T-cell (primary cell): ENCODE measurements at regions not wholly inside any gene's neighbourhood (a gene's known extent, or its start where the extent isn't known, plus 50 kb on each side); places are given as distances from the start of the nearest gene placed in this dataset.

Experiments
- ATAC-seq, 4 experiments: fragments of 200-7000 bp in 3 of 4; fragments of 150-1000 bp in 1 of 4; cut with Tn5 transposase; replicated peaks in 1 of 4; 1 replicate in 3 of 4; 2 replicates in 1 of 4; pipeline ENCODE4 v1.10.0; 2021; ENCODE audit warnings: moderate library complexity in 3 of 4, mild to moderate bottlenecking in 2 of 4, moderate number of reproducible peaks in 1 of 4
- CTCF ChIA-PET, 2 donors: fragments of 300-600 bp; sonication (Branson Sonifier 250); formaldehyde crosslinking; loops; one replicate each; lab custom pipeline; 2022; ENCODE audit warnings: antibody characterized with exemption in 2 of 2; lab: Charles Lee
- POLR2A ChIA-PET, 2 donors: fragments of 300-600 bp; sonication (Branson Sonifier 250); formaldehyde crosslinking; loops; one replicate each; lab custom pipeline; 2022; ENCODE audit warnings: antibody characterized with exemption in 2 of 2; lab: Charles Lee
- DNase-seq, 35 experiments: peaks; one replicate each; pipeline versions ENCODE4 v3.0.0 to v3.0.0-alpha.2; 2013 to 2023
- H3K27ac ChIP-seq: one replicate; pipeline ENCODE4 v1.5.1; 2013; ENCODE audit warnings: low read length
- H3K27me3 ChIP-seq, 2 experiments: replicated peaks in 1 of 2; 1 replicate in 1 of 2; 2 replicates in 1 of 2; pipeline versions ENCODE4 v1.6.1 to v1.7.0; 2013; ENCODE audit warnings: low read length in 1 of 2, mixed read lengths in 1 of 2; ENCODE audit not compliant: control insufficient read depth in 2 of 2, insufficient read depth in 2 of 2; ENCODE audit errors: extremely low read depth in 1 of 2
- H3K36me3 ChIP-seq, 2 donors: 1 replicate in 1 of 2; 2 replicates in 1 of 2; pipeline versions ENCODE4 v1.6.1 to v1.7.0; 2013; ENCODE audit warnings: low read length in 1 of 2; ENCODE audit not compliant: control insufficient read depth in 2 of 2, insufficient read depth in 1 of 2; ENCODE audit errors: extremely low read depth in 1 of 2
- H3K4me1 ChIP-seq, 2 experiments: 1 replicate in 1 of 2; 2 replicates in 1 of 2; pipeline versions ENCODE4 v1.6.1 to v1.7.0; 2013; ENCODE audit warnings: low read length in 2 of 2, mixed read lengths in 1 of 2; ENCODE audit not compliant: insufficient read depth in 2 of 2, control insufficient read depth in 1 of 2; ENCODE audit errors: extremely low read depth in 1 of 2
- H3K4me3 ChIP-seq, 2 donors: 1 replicate in 1 of 2; 2 replicates in 1 of 2; pipeline versions ENCODE4 v1.5.1 to v1.7.0; 2013; ENCODE audit warnings: mild to moderate bottlenecking in 2 of 2, low read length in 1 of 2, moderate library complexity in 1 of 2; ENCODE audit not compliant: control insufficient read depth in 1 of 2; ENCODE audit errors: extremely low read depth in 1 of 2
- H3K9me3 ChIP-seq: 2 replicates; pipeline ENCODE4 v1.7.0; 2013
- H3K27ac Mint-ChIP-seq, 2 donors: one replicate each; pipeline ENCODE4 v1.8.0; 2020 to 2021; ENCODE audit warnings: mild to moderate bottlenecking in 2 of 2, mixed read lengths in 2 of 2
- H3K27me3 Mint-ChIP-seq, 2 donors: one replicate each; pipeline ENCODE4 v1.8.0; 2021 to 2022; ENCODE audit warnings: mixed read lengths in 2 of 2
- H3K36me3 Mint-ChIP-seq: one replicate; pipeline ENCODE4 v1.8.0; 2021; ENCODE audit warnings: mixed read lengths
- H3K4me1 Mint-ChIP-seq, 3 donors: one replicate each; pipeline ENCODE4 v1.8.0; 2020 to 2022; ENCODE audit warnings: mixed read lengths in 3 of 3, mild to moderate bottlenecking in 1 of 3
- H3K4me3 Mint-ChIP-seq, 3 donors: one replicate each; pipeline ENCODE4 v1.8.0; 2020 to 2022; ENCODE audit warnings: mild to moderate bottlenecking in 3 of 3, mixed read lengths in 3 of 3, moderate library complexity in 3 of 3
- H3K9me3 Mint-ChIP-seq, 3 donors: one replicate each; pipeline ENCODE4 v1.8.0; 2020 to 2022; ENCODE audit warnings: mixed read lengths in 3 of 3
- WGBS: methylation state at CpG from one replicate; pipeline ENCODE4 v1.1.5; 2013; ENCODE audit warnings: missing lambda C conversion rate; ENCODE audit not compliant: insufficient coverage; 5-methylcytosine and 5-hydroxymethylcytosine counted together

DNA sequence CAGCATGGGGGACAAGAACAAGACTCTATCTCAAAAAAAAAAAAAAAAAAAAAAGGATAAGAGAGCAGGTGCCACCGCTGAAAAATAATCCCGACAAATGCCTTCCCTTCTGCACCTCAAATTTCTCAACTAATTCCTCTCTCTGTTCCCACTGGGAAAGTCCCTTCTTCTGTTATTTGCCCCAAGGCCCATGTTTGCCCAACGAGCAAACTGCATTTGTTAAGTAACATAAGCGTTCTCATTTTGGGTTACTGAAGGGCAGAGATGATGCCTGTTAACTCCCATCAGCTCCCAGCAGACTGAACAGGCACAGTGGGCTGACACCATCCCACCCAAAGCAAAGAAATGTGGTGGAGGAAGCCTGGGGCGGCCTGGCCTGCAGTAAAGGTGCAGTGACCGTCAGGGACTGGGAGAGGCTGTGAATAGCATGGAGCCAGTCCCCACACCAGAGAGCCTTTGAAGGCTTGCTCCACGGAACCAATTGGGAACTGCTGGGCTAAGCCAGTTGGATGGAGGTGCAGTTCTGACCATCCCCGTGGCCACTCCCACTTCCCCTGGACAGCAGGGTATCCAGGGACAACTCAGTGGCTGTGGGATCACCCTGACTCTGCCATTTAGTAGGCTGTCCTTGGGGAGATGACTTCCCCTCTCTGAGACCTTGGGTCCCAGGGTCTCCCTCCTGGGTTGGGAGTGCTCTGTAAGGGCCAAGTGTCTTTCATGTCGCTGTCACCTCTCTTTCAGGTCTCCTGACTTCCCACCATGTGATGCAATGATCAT lies 149.7 kb upstream of the IER5L start:
- 86% methylated on average over 1 of the region's 9 CpGs for WGBS
- Histone ChIP-seq H3K36me3 (no peaks in the 10 kb centered on the region), H3K27me3 (no peaks in the 10 kb centered on the region), H3K27ac (no peak overlapping the region), H3K4me3 (no peak overlapping the region), H3K9me3 (no peaks in the 10 kb centered on the region), H3K4me1 (peaks cover 5 to 17% of the 10 kb centered on the region in 2 experiments)
- CTCF ChIA-PET, result interaction anchor here in 1 of 2 donors (0.7 kb wide), 1 partner anchor 432 kb away, joined by 4 read pairs; no protein-coding TSS in a partner anchor
- Mint-ChIP-seq H3K27me3 (no peaks in the 10 kb centered on the region), H3K4me3 (peak overlapping the region in 1 of 3 donors; percentile 50), H3K9me3 (peaks cover 0 to 11% (median 8%) of the 10 kb centered on the region in 3 donors), H3K4me1 (peaks cover 14 to 18% (median 15%) of the 10 kb centered on the region in 3 donors), H3K27ac (peak overlapping the region; percentile 76 to 84), H3K36me3 (no peaks in the 10 kb centered on the region)
- no peak for ATAC-seq
- POLR2A ChIA-PET, result no interaction called here
- no peak for DNase-seq

DNA sequence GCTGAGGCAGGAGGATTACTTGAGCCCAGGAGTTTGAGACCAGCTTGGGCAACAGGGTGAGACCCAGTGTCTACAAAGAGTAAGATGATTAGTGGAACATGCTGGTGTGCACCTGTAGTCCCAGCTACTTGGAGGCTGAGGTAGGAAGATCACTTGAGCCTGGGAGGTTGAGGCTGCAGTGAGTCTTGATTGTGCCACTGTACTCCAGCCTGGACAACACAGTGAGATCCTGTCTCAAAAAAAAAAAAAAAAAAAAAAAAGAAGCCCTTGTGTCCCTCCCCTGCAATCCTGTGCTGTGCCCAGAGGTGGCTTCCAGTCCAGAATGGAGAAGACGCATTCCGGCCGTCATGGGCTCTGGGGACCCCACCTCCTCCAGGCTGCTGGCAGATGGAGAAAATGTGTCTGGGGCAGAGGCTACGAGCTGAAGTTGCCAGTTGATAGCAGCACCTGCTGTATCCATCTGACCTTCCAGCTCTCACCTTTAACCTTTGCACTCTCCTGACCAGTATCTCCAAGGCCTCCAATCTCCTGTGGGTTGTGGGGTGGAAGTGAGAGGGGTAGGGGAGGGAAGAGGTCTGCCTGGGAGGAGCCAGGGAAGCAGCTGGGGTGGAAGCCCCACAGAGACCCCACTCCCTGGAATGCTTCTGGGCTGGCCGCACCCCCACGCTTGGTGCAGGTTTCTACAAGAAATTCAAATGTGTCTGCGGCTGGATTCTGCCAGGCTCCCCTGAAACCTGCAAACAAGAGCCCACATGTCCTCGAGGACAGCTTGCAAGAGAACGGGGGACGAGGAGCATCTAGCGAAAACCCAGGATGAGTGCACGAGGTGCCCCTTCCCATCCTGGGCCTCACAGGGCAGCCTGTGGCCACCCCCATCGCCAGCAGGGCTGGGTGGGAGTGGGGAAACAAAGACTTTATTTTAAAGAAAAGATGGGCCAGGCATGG lies 148.3 kb upstream of the IER5L start:
- POLR2A ChIA-PET, result no interaction called here
- Histone ChIP-seq H3K27me3 (peaks cover 0 to 3% of the 10 kb centered on the region in 2 experiments), H3K9me3 (no peaks in the 10 kb centered on the region), H3K27ac (no peak overlapping the region), H3K4me1 (peaks cover 8 to 21% of the 10 kb centered on the region in 2 experiments), H3K4me3 (no peak overlapping the region), H3K36me3 (no peaks in the 10 kb centered on the region)
- ATAC-seq, result no peak
- Mint-ChIP-seq H3K4me1 (peaks cover 17 to 18% (median 18%) of the 10 kb centered on the region in 3 donors), H3K27ac (no peak overlapping the region), H3K27me3 (no peaks in the 10 kb centered on the region), H3K36me3 (no peaks in the 10 kb centered on the region), H3K4me3 (no peak overlapping the region), H3K9me3 (peaks cover 0 to 9% (median 8%) of the 10 kb centered on the region in 3 donors)
- WGBS, result 88% methylated on average over 10 of the region's 13 CpGs
- DNase-seq, result no peak
- CTCF ChIA-PET, result no interaction called here

GRCh38 chr9:129324808-129325502 lies 146.9 kb upstream of the IER5L start:
- CTCF ChIA-PET, result no interaction called here
- 86% methylated on average over 5 of the region's 7 CpGs for WGBS
- DNase-seq (no peak), ATAC-seq (no peak)
- POLR2A ChIA-PET, result no interaction called here
- no peak overlapping the region for H3K4me3 Mint-ChIP-seq
- H3K36me3 ChIP-seq, result no peaks in the 10 kb centered on the region
- no peak overlapping the region for H3K27ac ChIP-seq
- H3K27ac Mint-ChIP-seq, result no peak overlapping the region
- peaks cover 25 to 28% (median 27%) of the 10 kb centered on the region in 3 donors for H3K4me1 Mint-ChIP-seq
- H3K36me3 Mint-ChIP-seq, result no peaks in the 10 kb centered on the region
- H3K27me3 ChIP-seq, result peaks cover 0 to 14% of the 10 kb centered on the region in 2 experiments
- H3K9me3 ChIP-seq, result no peaks in the 10 kb centered on the region
- no peak overlapping the region for H3K4me3 ChIP-seq
- peaks cover 12 to 34% of the 10 kb centered on the region in 2 experiments for H3K4me1 ChIP-seq
- no peaks in the 10 kb centered on the region for H3K27me3 Mint-ChIP-seq
- H3K9me3 Mint-ChIP-seq, result no peaks in the 10 kb centered on the region

- Mint-ChIP-seq H3K36me3 (no peaks in the 10 kb centered on the region), H3K9me3 (no peaks in the 10 kb centered on the region), H3K4me3 (no peak overlapping the region), H3K27ac (no peak overlapping the region), H3K27me3 (no peaks in the 10 kb centered on the region), H3K4me1 (peaks cover 25 to 30% (median 27%) of the 10 kb centered on the region in 3 donors)
- no peak for DNase-seq
- POLR2A ChIA-PET, result no interaction called here
- Histone ChIP-seq H3K9me3 (no peaks in the 10 kb centered on the region), H3K4me1 (peaks cover 13 to 38% of the 10 kb centered on the region in 2 experiments), H3K4me3 (no peak overlapping the region), H3K27me3 (peaks cover 0 to 14% of the 10 kb centered on the region in 2 experiments), H3K36me3 (no peaks in the 10 kb centered on the region), H3K27ac (no peak overlapping the region)
- CTCF ChIA-PET, result interaction anchor here in 1 of 2 donors (0.6 kb wide), 1 partner anchor 292 kb away, joined by 10 read pairs; no protein-coding TSS in a partner anchor
- no peak for ATAC-seq
- 79% methylated on average over 5 of the region's 13 CpGs for WGBS
Observed at GRCh38 chr9:129323999-129324553, 146.0 kb upstream of the IER5L start.

- H3K9me3 ChIP-seq, result no peaks in the 10 kb centered on the region
- ATAC-seq (no peak), DNase-seq (no peak)
- ChIA-PET CTCF (interaction anchor here in 1 of 2 donors (0.6 kb wide), 1 partner anchor 292 kb away, joined by 10 read pairs; no protein-coding TSS in a partner anchor), POLR2A (no interaction called here)
- WGBS, result 77% methylated on average over 3 of the region's 6 CpGs
- no peak overlapping the region for H3K27ac ChIP-seq
- no peak overlapping the region for H3K4me3 ChIP-seq
- Mint-ChIP-seq H3K4me3 (no peak overlapping the region), H3K4me1 (peaks cover 19 to 24% (median 21%) of the 10 kb centered on the region in 3 donors), H3K27me3 (no peaks in the 10 kb centered on the region), H3K36me3 (no peaks in the 10 kb centered on the region), H3K9me3 (no peaks in the 10 kb centered on the region), H3K27ac (no peak overlapping the region)
- H3K36me3 ChIP-seq, result no peaks in the 10 kb centered on the region
- peaks cover 13 to 32% of the 10 kb centered on the region in 2 experiments for H3K4me1 ChIP-seq
- peaks cover 0 to 16% of the 10 kb centered on the region in 2 experiments for H3K27me3 ChIP-seq
Observed at GRCh38 chr9:129323376-129323998, 145.4 kb upstream of the IER5L start.
